HG02798 (cell line): ENCODE measurements at regions not wholly inside any gene's neighbourhood (a gene's known extent, or its start where the extent isn't known, plus 50 kb on each side); places are given as distances from the start of the nearest gene placed in this dataset.
"Not testable (repeated sequence)": the region's sequence is repeated elsewhere in the genome, so short reads cannot be mapped to it uniquely, and the experiment has no call there.

ENCODE experiments used
- ATAC-seq: cut with Tn5 transposase; IDR thresholded peaks from one replicate; pipeline ENCODE4 v1.9.1; 2021; ENCODE audit warnings: mild to moderate bottlenecking; ENCODE audit not compliant: unreplicated experiment, poor library complexity

DNA sequence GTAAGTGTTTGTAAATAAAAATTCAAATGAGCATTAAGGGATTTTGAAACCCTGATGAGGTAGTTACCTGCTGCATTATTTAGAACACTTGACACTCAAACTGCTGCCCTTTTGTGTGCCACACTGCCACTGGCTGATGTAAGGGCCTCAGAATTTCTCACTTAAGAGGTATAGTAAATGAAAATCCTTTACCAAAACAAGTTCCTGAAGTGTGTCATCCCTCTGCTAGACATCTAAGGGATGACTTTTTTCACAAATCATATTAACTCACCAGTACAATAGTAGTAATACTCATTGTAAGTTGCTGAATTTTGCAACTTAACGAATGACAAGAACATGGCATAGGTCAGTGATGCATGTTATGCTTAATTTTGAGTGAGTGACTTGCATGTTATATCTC is 274.9 kb upstream of the UBE2E3 start:
- no peak for ATAC-seq

GRCh38 chr2:180705122-180705521 is 275.3 kb upstream of the UBE2E3 start:
- ATAC-seq: no peak

DNA sequence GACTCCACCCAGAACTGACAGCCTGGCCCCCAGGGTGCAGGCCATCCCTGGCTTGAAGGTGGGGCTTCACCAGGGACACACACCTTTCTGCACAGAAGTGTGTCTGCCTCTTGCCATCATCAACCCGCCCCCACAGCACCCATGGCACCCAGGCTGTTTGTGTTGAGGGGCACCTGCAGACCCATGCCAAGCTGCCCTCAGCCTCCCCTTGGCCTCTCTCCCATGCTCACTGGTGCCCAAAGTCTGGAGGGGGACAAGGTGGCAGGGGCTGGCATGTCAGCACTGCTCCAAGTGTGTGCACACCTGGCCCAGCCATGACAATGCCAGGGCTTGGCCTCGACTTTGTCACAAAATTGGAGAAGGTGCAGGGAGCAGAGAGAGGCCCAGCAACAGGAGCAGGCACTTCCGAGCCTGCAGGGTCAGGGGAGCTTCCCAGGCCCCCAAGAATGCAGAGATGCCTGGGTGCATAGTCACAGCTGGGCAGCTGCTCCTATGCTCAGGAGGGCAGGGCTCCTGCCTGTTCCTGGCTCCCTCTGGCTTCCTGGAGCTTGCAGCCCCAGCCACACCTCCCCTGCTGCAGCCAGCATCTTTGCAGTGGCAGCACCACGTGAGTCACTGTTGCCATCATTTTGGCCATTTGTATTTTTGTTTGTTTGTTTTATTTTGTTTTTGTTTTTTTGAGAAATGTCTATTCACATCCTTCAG is 280.6 kb upstream of the UBE2E3 start:
- no peak for ATAC-seq

DNA sequence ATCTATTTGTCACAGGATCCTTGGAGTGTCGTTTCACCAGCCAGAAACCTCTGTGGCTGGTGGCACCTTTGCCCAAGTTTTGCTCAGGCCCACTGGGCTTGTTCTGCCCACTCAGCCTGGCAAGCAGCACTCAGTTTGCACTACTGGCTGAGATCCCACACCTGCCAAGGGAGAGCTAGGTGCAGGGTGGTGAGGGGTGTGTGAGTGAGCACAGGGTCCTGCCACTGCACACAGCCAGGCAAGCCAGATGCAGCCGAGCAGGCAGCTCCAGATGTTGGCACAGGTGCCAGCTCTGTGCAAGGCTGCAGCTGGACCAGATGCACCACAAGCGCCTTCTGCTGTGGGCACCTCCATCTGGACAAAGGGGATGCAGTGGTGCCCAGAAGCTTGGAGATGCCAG is 281.7 kb upstream of the UBE2E3 start:
- no peak for ATAC-seq

GRCh38 chr2:180695586-180696401 is 284.6 kb upstream of the UBE2E3 start:
- ATAC-seq: no peak

DNA sequence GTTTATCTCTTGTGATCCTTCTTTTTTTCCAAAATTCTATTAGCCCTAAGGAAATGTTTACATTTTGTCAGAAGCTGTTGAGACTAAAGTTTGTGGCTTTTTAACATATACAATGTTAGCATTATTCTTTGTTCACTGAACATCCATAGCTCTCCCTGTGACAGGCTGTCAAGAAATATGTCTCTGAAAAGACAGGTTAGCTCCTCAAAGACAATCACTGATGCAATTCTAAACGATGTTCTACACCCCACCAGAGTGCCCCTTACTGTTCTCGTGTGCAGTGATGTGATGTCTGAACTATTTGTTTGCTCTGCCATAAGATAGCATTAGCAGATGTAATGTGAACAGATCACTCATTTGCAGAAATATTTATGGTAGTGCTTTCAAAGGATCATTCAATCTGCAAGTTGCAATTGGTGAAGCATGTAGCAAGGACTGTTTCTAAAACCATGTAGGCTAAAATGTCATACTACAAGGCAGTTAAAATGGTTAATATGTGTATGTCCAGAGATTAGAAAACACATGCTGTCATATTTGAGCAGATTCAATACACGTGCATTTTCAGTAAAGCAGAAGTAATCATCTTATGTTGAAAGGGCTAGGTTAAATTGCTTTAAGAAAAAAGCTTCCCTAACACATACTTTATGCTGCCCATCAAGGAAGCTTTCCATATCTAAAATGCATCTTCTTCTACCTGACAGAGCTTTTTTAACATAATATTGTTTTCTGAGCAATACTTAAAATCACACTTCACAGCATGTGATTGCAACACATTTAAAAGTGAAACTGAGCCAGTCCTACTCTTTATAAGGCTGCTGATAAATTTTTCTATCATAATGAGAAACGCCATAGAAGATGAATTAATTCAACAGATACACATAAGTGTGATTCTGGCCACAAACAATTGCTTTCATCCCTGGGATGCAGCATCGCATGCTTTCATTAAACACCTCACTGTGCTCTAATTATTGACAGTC is 285.7 kb upstream of the UBE2E3 start:
- ATAC-seq: no peak

- ATAC-seq: no peak
Observed at GRCh38 chr2:180692322-180692721, 288.1 kb upstream of the UBE2E3 start.

GRCh38 chr2:180691855-180692223 is 288.6 kb upstream of the UBE2E3 start:
- not testable (repeated sequence) for ATAC-seq

DNA sequence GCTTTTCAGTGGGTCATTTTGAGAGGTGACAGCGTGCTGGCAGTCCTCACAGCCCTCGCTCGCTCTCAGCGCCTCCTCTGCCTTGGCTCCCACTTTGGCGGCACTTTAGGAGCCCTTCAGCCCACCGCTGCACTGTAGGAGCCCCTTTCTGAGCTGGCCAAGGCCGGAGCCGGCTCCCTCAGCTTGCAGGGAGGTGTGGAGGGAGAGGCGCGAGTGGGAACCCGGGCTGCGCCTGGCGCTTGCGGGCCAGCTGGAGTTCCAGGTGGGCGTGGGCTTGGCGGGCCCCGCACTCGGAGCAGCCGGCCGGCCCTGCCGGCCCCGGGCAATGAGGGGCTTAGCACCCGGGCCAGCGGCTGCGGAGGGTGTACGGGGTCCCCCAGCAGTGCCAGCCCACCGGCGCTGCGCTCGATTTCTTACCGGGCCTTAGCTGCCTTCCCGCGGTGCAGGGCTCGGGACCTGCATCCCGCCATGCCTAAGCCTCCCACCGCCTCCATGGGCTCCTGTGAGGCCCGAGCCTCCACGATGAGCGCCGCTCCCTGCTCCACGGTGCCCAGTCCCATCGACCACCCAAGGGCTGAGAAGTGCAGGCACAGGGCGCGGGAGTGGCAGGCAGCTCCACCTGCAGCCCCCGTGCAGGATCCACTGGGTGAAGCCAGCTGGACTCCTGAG is 289.1 kb upstream of the UBE2E3 start:
- ATAC-seq: not testable (repeated sequence)

- no peak for ATAC-seq
Observed at GRCh38 chr2:180690611-180691010, 289.8 kb upstream of the UBE2E3 start.

DNA sequence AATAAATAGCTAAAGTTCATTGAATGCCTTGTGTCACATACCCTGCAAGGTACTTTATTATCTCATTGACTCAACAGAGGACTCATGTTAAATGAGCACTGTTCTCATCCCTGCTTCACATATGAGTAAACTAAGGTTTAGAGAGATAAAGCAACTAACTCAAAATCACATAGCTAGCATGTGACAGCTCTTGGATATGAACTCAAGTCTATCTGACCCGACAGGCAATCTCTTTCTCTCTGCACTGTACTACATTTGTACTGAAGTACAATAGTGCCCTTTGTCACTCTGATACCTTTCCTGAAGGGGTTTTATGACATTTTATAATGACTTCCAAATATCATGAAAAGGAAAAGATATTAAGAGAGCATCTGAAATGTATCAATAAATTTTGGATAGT is 297.5 kb upstream of the UBE2E3 start:
- ATAC-seq: no peak

DNA sequence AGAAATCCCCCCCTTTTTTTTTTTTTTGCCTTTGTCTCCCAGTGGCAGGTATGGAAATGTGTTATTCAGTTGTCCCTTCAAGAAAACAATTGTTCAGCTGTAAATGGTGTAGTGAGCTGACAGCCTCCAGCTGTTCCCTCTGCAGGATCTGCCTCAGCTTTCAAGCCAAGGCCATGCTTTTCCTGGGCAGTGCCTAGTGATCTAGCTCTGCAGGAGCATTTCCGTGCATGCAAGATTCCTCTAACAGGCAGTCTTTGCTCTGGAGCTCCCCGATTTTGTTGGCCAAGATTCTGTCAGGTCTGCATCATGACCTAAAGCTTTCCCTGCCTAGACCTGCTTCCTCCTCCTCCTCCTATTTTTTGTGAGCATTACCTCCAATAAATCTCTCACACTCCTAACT is 300.7 kb upstream of the UBE2E3 start:
- no peak for ATAC-seq

DNA sequence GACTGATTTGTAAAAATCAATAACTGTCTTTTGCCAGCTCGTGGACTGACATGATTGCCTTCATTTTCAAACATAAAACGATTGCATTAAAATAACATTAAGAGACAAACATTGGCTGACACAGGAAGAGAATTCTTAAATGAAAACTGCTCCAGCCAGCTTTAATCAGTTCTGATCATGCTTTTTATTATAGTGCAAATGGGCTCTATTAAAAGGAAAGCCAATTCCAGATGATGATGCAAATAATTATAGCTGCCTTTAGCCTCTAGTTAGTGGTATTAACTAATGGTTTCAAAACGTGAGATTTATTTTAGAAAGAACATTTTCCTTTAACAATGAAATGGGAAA is 301.8 kb upstream of the UBE2E3 start:
- ATAC-seq: no peak

- no peak for ATAC-seq
Observed at GRCh38 chr2:180677930-180678624, 302.3 kb upstream of the UBE2E3 start.

DNA sequence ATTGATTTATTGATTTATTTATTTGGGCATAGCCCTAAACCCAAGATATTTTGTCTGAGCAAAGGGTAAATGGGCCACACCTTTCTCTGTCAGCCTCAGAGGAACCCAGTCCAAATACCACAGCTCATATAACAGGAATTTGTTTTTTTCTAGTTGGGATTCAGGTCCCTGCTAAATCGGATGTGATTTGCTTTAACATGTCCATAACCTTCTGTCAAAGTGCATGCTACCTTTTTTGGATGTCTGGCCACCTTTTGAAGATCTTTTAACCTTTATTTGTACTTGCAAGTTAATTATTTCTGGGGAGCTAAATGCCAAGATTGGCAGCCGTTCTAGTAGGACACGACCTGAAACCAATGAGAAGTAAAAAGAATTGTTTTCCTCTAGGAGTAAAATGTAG is 303.2 kb upstream of the UBE2E3 start:
- ATAC-seq: no peak

- no peak for ATAC-seq
Observed at GRCh38 chr2:180676520-180677025, 303.8 kb upstream of the UBE2E3 start.

DNA sequence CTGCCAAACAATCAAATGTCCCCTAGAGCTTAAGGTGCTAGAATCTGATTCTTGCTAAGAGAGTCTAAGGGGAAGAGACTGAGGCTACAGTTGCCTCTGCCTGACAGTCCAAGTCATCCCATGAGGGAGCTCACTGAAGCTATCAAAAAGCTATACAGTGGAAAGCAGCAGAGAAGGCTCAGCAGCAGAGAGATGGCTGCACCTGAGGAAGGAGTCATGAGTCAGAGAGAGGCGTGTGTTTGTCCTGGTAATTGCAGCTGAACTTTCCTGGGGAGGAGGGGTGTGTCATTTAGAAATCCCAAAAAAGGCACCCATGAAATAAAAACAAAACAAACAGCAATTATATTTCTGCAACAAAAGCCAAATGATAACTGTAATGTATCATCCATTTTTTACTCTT is 305.2 kb upstream of the UBE2E3 start:
- no peak for ATAC-seq

GRCh38 chr2:180672377-180672776 is 308.0 kb upstream of the UBE2E3 start:
- no peak for ATAC-seq

- no peak for ATAC-seq
Observed at GRCh38 chr2:180670302-180671003, 310.0 kb upstream of the UBE2E3 start.
